ENCODE measurements at regions not wholly inside any gene's neighbourhood (a gene's known extent, or its start where the extent isn't known, plus 50 kb on each side); places are given as distances from the start of the nearest gene placed in this dataset.

- TF ChIP-seq SIN3A (IDR thresholded peaks at IDR 0.05; ENCODE audit: borderline replicate concordance, insufficient read depth, low read length): no peak
- no peak for TF ChIP-seq FOXP2 (optimal IDR thresholded peaks at IDR 0.05; ENCODE audit: borderline replicate concordance, extremely low read depth, extremely low read length, insufficient read depth)
- no peak for TF ChIP-seq REST (IDR thresholded peaks at IDR 0.05; ENCODE audit: insufficient read depth in 1 of 2, low read depth in 2 of 2, low read length in 2 of 2)
- TF ChIP-seq TAF1 (IDR thresholded peaks at IDR 0.05; ENCODE audit: borderline replicate concordance, insufficient read depth, low read length): no peak
- no peak for TF ChIP-seq POLR2AphosphoS5 (IDR thresholded peaks at IDR 0.05; ENCODE audit: low read depth, low read length)
Observed at GRCh38 chr11:21634956-21635355, 557.9 kb upstream of the ANO5 start.

- TF ChIP-seq FOXP2 (optimal IDR thresholded peaks at IDR 0.05; ENCODE audit: borderline replicate concordance, extremely low read depth, extremely low read length, insufficient read depth) (no peak), POLR2AphosphoS5 (IDR thresholded peaks at IDR 0.05; ENCODE audit: low read depth, low read length) (no peak), REST (IDR thresholded peaks at IDR 0.05; ENCODE audit: insufficient read depth in 1 of 2, low read depth in 2 of 2, low read length in 2 of 2) (no peak), SIN3A (IDR thresholded peaks at IDR 0.05; ENCODE audit: borderline replicate concordance, insufficient read depth, low read length) (no peak), TAF1 (IDR thresholded peaks at IDR 0.05; ENCODE audit: borderline replicate concordance, insufficient read depth, low read length) (no peak)
Observed at GRCh38 chr11:21635394-21636145, 557.3 kb upstream of the ANO5 start.

GRCh38 chr11:21636561-21636960 is 556.3 kb upstream of the ANO5 start:
- TF ChIP-seq REST (IDR thresholded peaks at IDR 0.05; ENCODE audit: insufficient read depth in 1 of 2, low read depth in 2 of 2, low read length in 2 of 2) (no peak), POLR2AphosphoS5 (IDR thresholded peaks at IDR 0.05; ENCODE audit: low read depth, low read length) (no peak), SIN3A (IDR thresholded peaks at IDR 0.05; ENCODE audit: borderline replicate concordance, insufficient read depth, low read length) (no peak), FOXP2 (optimal IDR thresholded peaks at IDR 0.05; ENCODE audit: borderline replicate concordance, extremely low read depth, extremely low read length, insufficient read depth) (no peak), TAF1 (IDR thresholded peaks at IDR 0.05; ENCODE audit: borderline replicate concordance, insufficient read depth, low read length) (no peak)

GRCh38 chr11:21640491-21640890 is 552.4 kb upstream of the ANO5 start:
- TF ChIP-seq REST (IDR thresholded peaks at IDR 0.05; ENCODE audit: insufficient read depth in 1 of 2, low read depth in 2 of 2, low read length in 2 of 2) (no peak), POLR2AphosphoS5 (IDR thresholded peaks at IDR 0.05; ENCODE audit: low read depth, low read length) (no peak), FOXP2 (optimal IDR thresholded peaks at IDR 0.05; ENCODE audit: borderline replicate concordance, extremely low read depth, extremely low read length, insufficient read depth) (no peak), SIN3A (IDR thresholded peaks at IDR 0.05; ENCODE audit: borderline replicate concordance, insufficient read depth, low read length) (no peak), TAF1 (IDR thresholded peaks at IDR 0.05; ENCODE audit: borderline replicate concordance, insufficient read depth, low read length) (no peak)
